GM18505 (cell line): ENCODE measurements at regions not wholly inside any gene's neighbourhood (a gene's known extent, or its start where the extent isn't known, plus 50 kb on each side); places are given as distances from the start of the nearest gene placed in this dataset.

Experiments
- ATAC-seq: cut with Tn5 transposase; IDR thresholded peaks from one replicate; pipeline ENCODE4 v1.9.1; 2021; ENCODE audit not compliant: unreplicated experiment
- POLR2A ChIP-seq: IDR thresholded peaks from 4 replicates; pipeline ENCODE4 v1.6.1; 2011; ENCODE audit warnings: borderline replicate concordance; ENCODE audit not compliant: insufficient read depth, insufficient read length; ENCODE audit errors: extremely low read depth

- ATAC-seq = no peak
- no peak for TF ChIP-seq POLR2A
Observed at GRCh38 chr6:66376001-66376400, 669.0 kb upstream of the EYS start.

GRCh38 chr6:66369407-66369806 lies 662.4 kb upstream of the EYS start:
- TF ChIP-seq POLR2A = no peak
- no peak for ATAC-seq

GRCh38 chr6:66362888-66363287 lies 655.9 kb upstream of the EYS start:
- no peak for TF ChIP-seq POLR2A
- ATAC-seq = no peak

GRCh38 chr6:66361886-66362285 lies 654.9 kb upstream of the EYS start:
- ATAC-seq = no peak

GRCh38 chr6:66357781-66358180 lies 650.8 kb upstream of the EYS start:
- ATAC-seq = no peak
- no peak for TF ChIP-seq POLR2A

More at GRCh38 chr6:66361886-66362285, 654.9 kb upstream of the EYS start:
- no peak for TF ChIP-seq POLR2A

- ATAC-seq = no peak
Observed at GRCh38 chr6:66355471-66355870, 648.4 kb upstream of the EYS start.

DNA sequence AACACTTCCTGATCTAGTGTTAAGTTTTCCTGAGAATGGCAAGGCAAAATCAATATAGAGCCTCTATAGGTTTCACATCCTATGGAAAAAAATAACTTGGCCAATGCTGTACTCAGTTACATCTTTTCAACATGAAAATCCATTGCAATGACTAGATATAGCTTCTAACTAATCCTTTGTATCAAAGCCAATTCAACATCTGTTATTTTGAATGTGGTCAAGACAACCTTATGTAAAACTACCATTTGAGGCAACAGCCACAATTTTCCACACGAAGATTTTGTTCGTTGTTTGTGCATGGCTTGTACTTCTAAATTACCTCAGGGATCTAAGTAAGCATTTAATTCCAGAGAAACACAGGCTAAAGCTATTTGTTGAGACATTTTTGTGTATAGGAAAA lies 637.8 kb upstream of the EYS start:
- no peak for TF ChIP-seq POLR2A
- ATAC-seq = no peak

More at GRCh38 chr6:66355471-66355870, 648.4 kb upstream of the EYS start:
- no peak for TF ChIP-seq POLR2A

GRCh38 chr6:66340736-66341135 lies 633.7 kb upstream of the EYS start:
- TF ChIP-seq POLR2A = no peak
- ATAC-seq = no peak

DNA sequence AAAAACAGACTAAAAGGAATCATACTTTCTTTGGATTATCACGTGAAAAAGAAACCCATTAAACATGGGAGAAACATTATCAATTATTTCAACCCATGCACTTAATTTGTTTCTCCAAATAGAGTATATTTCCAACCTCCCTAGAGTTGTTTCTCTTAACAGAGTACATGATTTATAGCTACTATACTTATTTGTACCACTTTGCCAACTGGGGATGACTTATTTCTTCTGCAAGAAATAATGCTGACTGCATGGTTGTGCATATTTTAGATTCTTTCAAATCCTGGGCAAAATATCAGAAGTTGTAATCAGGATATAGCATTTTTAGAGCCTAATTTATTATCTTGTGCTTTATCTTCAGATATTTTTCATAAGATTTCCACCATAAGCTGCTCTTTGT lies 629.1 kb upstream of the EYS start:
- TF ChIP-seq POLR2A = no peak
- no peak for ATAC-seq

DNA sequence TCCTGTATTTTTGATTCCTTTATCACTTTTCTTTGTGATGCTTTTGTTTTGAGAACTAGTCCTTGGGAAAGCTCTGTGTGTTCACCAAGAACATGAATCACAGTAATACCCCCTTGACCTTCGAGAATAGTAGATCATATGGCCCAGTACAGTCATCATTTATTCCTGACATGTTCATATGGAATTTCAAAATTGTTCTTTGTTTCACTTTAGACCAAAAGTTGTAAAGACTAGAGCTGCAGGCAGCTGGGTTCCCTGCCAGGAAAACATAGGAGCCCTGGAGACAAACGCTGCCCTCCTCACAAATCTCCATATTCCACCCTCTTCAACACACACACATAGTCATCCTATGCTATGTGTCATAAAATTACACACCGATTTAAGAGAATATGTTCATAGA lies 621.2 kb upstream of the EYS start:
- TF ChIP-seq POLR2A = no peak
- no peak for ATAC-seq

- TF ChIP-seq POLR2A = no peak
- no peak for ATAC-seq
Observed at GRCh38 chr6:66326228-66326627, 619.2 kb upstream of the EYS start.

- no peak for ATAC-seq
- TF ChIP-seq POLR2A = no peak
Observed at GRCh38 chr6:66321017-66321416, 614.0 kb upstream of the EYS start.

DNA sequence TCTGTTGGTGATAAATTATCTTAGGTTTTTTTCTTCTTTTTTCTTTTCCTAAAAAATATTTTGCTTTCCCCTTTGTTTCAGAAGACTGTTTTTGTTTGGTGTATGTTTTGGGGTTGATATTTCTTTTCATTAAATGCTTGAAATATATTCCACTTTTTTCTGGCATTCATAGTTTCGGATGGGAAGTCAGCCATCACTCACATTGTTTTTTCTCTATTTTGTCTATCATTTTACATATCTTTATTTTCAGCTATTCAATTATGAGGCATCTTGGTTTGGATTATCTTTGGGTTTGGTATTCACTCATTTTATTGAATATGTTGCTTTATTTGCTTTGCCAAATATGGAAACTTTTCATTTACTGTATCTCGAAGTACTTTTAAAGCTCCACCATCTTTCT lies 600.5 kb upstream of the EYS start:
- no peak for TF ChIP-seq POLR2A
- ATAC-seq = no peak

- no peak for ATAC-seq
- TF ChIP-seq POLR2A = no peak
Observed at GRCh38 chr6:66291905-66292304, 584.9 kb upstream of the EYS start.

- no peak for ATAC-seq
- no peak for TF ChIP-seq POLR2A
Observed at GRCh38 chr6:66289889-66290288, 582.9 kb upstream of the EYS start.
